ENCODE measurements at regions not wholly inside any gene's neighbourhood (a gene's known extent, or its start where the extent isn't known, plus 50 kb on each side); places are given as distances from the start of the nearest gene placed in this dataset.

DNA sequence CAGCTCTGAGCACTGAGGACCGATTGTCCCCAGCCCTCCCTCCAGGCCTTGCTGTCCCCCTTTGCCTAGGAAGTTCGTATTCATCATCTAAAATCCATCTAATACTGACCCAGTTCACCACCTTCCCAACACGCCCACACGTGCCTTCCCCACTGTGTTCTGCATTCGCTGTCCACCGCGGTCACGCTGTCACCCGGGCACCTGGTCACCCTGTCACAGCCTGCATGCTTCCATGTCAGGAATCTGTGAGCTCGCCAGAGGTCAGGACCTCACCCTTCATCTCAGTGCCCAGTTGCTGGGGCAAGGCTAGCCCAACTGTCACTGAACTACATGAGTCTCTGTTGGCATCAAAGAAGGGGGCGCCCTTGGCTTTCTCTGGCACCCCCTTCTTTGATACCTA is 82.9 kb upstream of the RUFY1 start:
- ChIA-PET POLR2A (no interaction called here), CTCF (ENCODE audit: unreplicated experiment) (no interaction called here)
- no peak for TF ChIP-seq CTCF (conservative IDR thresholded peaks at IDR 0.05; ENCODE audit: low read length)
- no peak for TF ChIP-seq EZH2phosphoT487 (IDR thresholded peaks at IDR 0.05; ENCODE audit: borderline replicate concordance, low read depth, low read length)
- Histone ChIP-seq H3K4me1 (ENCODE audit: insufficient read depth, low read length, poor library complexity, severe bottlenecking) (no peaks in the 10 kb centered on the region), H3K4me2 (ENCODE audit: low read length) (no peak overlapping the region), H3K36me3 (ENCODE audit: insufficient read depth, low read length) (no peaks in the 10 kb centered on the region), H3K9me2 (ENCODE audit: insufficient read depth, low read length) (no peaks in the 10 kb centered on the region), H3K27ac (ENCODE audit: low read depth, low read length, poor library complexity, severe bottlenecking) (no peak overlapping the region), H2AFZ (ENCODE audit: low read length) (no peak overlapping the region), H4K20me1 (ENCODE audit: insufficient read depth, low read length) (no peaks in the 10 kb centered on the region), H3K4me3 (ENCODE audit: low read depth, low read length, poor library complexity, severe bottlenecking) (no peak overlapping the region), H3K79me2 (ENCODE audit: insufficient read depth, low read depth, low read length) (no peaks in the 10 kb centered on the region), H3K9me3 (ENCODE audit: low read length) (no peaks in the 10 kb centered on the region)
- BruUV-seq (replicated peaks): no TSS peak
- intact Hi-C loops (cut with micrococcal nuclease; ENCODE audit: unreplicated experiment): no loop called here
- DNase-seq (ENCODE audit: low spot score): no peak

DNA sequence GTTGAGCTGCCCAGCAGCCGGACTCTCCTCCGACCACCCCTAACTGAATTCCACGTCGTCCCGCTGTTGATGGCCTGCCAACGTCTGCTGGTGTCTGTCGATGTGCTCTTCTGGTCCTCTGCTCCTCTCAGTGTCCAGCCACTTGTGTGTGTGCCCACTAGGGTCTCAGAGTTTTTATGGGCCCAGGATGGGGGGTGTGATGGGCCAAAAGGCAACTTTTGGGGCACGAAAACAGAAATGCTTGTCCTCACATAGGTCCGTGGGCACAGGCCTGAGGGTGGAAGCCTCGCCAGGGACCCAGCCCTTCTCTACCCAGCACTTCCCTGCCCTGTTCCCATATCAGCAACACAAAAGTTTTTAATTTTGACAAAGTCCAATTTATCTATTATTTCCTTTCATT is 85.7 kb upstream of the RUFY1 start:
- Histone ChIP-seq H2AFZ (ENCODE audit: low read length) (no peak overlapping the region), H3K9me2 (ENCODE audit: insufficient read depth, low read length) (no peaks in the 10 kb centered on the region), H3K4me1 (ENCODE audit: insufficient read depth, low read length, poor library complexity, severe bottlenecking) (no peaks in the 10 kb centered on the region), H3K27ac (ENCODE audit: low read depth, low read length, poor library complexity, severe bottlenecking) (no peak overlapping the region), H3K4me3 (ENCODE audit: low read depth, low read length, poor library complexity, severe bottlenecking) (no peak overlapping the region), H4K20me1 (ENCODE audit: insufficient read depth, low read length) (no peaks in the 10 kb centered on the region), H3K9me3 (ENCODE audit: low read length) (no peaks in the 10 kb centered on the region), H3K79me2 (ENCODE audit: insufficient read depth, low read depth, low read length) (no peaks in the 10 kb centered on the region), H3K36me3 (ENCODE audit: insufficient read depth, low read length) (no peaks in the 10 kb centered on the region), H3K4me2 (ENCODE audit: low read length) (no peak overlapping the region)
- intact Hi-C loops (cut with micrococcal nuclease; ENCODE audit: unreplicated experiment): no loop called here
- no peak for TF ChIP-seq EZH2phosphoT487 (IDR thresholded peaks at IDR 0.05; ENCODE audit: borderline replicate concordance, low read depth, low read length)
- POLR2A ChIA-PET: no interaction called here
- CTCF ChIA-PET (ENCODE audit: unreplicated experiment): no interaction called here
- no TSS peak for BruUV-seq (replicated peaks)
- DNase-seq (ENCODE audit: low spot score): no peak

DNA sequence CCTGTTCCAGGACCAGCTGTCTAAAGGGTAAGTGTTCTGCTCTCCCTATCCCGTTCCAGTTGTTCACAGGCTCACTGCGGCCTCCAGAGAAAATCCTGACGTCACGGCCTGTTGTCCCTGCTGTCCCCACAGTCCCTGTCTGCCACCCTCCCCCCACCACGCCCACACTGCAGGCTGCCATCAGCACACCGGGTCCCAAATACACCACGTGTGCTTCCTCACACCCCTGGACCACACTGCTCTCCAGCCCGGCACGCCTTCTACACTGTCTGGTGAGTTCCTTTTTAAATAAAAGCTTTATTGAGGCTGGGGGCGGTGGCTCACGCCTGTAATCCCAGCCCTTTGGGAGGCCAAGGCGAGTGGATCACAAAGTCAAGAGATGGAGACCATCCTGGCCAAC is 88.3 kb upstream of the RUFY1 start:
- Histone ChIP-seq H3K36me3 (ENCODE audit: insufficient read depth, low read length) (no peaks in the 10 kb centered on the region), H4K20me1 (ENCODE audit: insufficient read depth, low read length) (no peaks in the 10 kb centered on the region), H3K9me2 (ENCODE audit: insufficient read depth, low read length) (no peaks in the 10 kb centered on the region), H3K4me3 (ENCODE audit: low read depth, low read length, poor library complexity, severe bottlenecking) (no peak overlapping the region), H3K4me2 (ENCODE audit: low read length) (no peak overlapping the region), H3K9me3 (ENCODE audit: low read length) (no peaks in the 10 kb centered on the region), H3K79me2 (ENCODE audit: insufficient read depth, low read depth, low read length) (no peaks in the 10 kb centered on the region), H3K4me1 (ENCODE audit: insufficient read depth, low read length, poor library complexity, severe bottlenecking) (no peaks in the 10 kb centered on the region), H2AFZ (ENCODE audit: low read length) (no peak overlapping the region), H3K27ac (ENCODE audit: low read depth, low read length, poor library complexity, severe bottlenecking) (no peak overlapping the region)
- no peak for TF ChIP-seq EZH2phosphoT487 (IDR thresholded peaks at IDR 0.05; ENCODE audit: borderline replicate concordance, low read depth, low read length)
- TF ChIP-seq CTCF (conservative IDR thresholded peaks at IDR 0.05; ENCODE audit: low read length): no peak
- BruUV-seq (replicated peaks): no TSS peak
- POLR2A ChIA-PET: no interaction called here
- intact Hi-C loops (cut with micrococcal nuclease; ENCODE audit: unreplicated experiment): no loop called here
- no peak for DNase-seq (ENCODE audit: low spot score)
- CTCF ChIA-PET (ENCODE audit: unreplicated experiment): no interaction called here

All from OCI-LY7 (cell line).